A549 (cell line): ENCODE measurements at regions not wholly inside any gene's neighbourhood (a gene's known extent, or its start where the extent isn't known, plus 50 kb on each side); places are given as distances from the start of the nearest gene placed in this dataset.

Source experiments
- ATAC-seq, 2 experiments: fragments of 200-7000 bp in 1 of 2; fragments of >200 bp in 1 of 2; cut with Nextera tagmentation in 1 of 2; cut with Tn5 transposase in 1 of 2; 3 replicates each; pipeline versions ENCODE4 v1.8.0 to v1.9.1; 2018 to 2020; ENCODE audit warnings: mild to moderate bottlenecking in 1 of 2, moderate library complexity in 1 of 2
- CTCF ChIA-PET: fragments of 300-600 bp; sonication (Branson Sonifier 250); formaldehyde crosslinking; extraction: SDS; loops from one replicate; lab custom pipeline; 2021; ENCODE audit warnings: antibody characterized with exemption, inconsistent platforms; lab: Yijun Ruan, JAX
- POLR2A ChIA-PET: fragments of 350-600 bp; formaldehyde crosslinking; extraction: SDS; loops from one replicate; lab custom pipeline; 2021; ENCODE audit warnings: antibody characterized with exemption, inconsistent platforms; lab: Yijun Ruan, JAX
- DNase-seq, 2 experiments: peaks; one replicate each; pipeline versions ENCODE4 v3.0.0 to v3.0.0-alpha.2; 2011 to 2016; ENCODE audit warnings: low read depth in 1 of 2, low spot score in 1 of 2
- FAIRE-seq: peaks from 2 replicates; lab custom pipeline; 2011; peaks lifted over from hg19 to GRCh38; lab: Jason Lieb, UNC
- H3K27ac ChIP-seq, 2 experiments: fragments of >200 bp; sonication (Bioruptor Twin); formaldehyde crosslinking; 3 replicates each; pipeline ENCODE4 v1.5.1; 2016 to 2017
- H3K4me1 ChIP-seq: fragments of >200 bp; sonication (Bioruptor Twin); formaldehyde crosslinking; 3 replicates; pipeline ENCODE4 v1.6.1; 2016
- H3K4me2 ChIP-seq: fragments of >200 bp; sonication (Bioruptor Twin); formaldehyde crosslinking; 3 replicates; pipeline ENCODE4 v1.6.1; 2016
- H3K4me3 ChIP-seq: fragments of >200 bp; sonication (Bioruptor Twin); formaldehyde crosslinking; 3 replicates; pipeline ENCODE4 v1.5.1; 2016
- H3K9me3 ChIP-seq: fragments of >200 bp; sonication (Bioruptor Twin); formaldehyde crosslinking; 3 replicates; pipeline ENCODE4 v1.6.1; 2016
- BHLHE40 ChIP-seq: IDR thresholded peaks from 2 replicates; pipeline ENCODE4 v1.6.1; 2012; ENCODE audit warnings: low read depth, low read length, inconsistent platforms
- CBX2 ChIP-seq: fragments of 200-600 bp; sonication (generic); IDR thresholded peaks from 2 replicates; pipeline ENCODE4 v1.6.1; 2016; ENCODE audit warnings: low read depth, mild to moderate bottlenecking, borderline replicate concordance
- E2F6 ChIP-seq: IDR thresholded peaks from 2 replicates; pipeline ENCODE4 v1.6.1; 2012; ENCODE audit warnings: low read depth, borderline replicate concordance
- EHF ChIP-seq: fragments of 250-450 bp; sonication (Bioruptor Pico); IDR thresholded peaks from 2 replicates; pipeline ENCODE4 v1.5.0; 2020; ENCODE audit warnings: mild to moderate bottlenecking
- ELK1 ChIP-seq: fragments of 150-350 bp; IDR thresholded peaks from 2 replicates; pipeline ENCODE4 v1.6.1; 2014; ENCODE audit warnings: low read depth, mild to moderate bottlenecking, low read length
- FOSB ChIP-seq: fragments of 250-450 bp; sonication (Bioruptor Pico); IDR thresholded peaks from 2 replicates; pipeline ENCODE4 v1.5.0; 2020; ENCODE audit warnings: mild to moderate bottlenecking, moderate library complexity
- GATA3 ChIP-seq: IDR thresholded peaks from 2 replicates; pipeline ENCODE4 v1.6.1; 2012; ENCODE audit warnings: borderline replicate concordance
- HDAC2 ChIP-seq: fragments of 200-600 bp; sonication (generic); IDR thresholded peaks from 2 replicates; pipeline ENCODE4 v1.6.1; 2016
- HES2 ChIP-seq: fragments of >200 bp; sonication (Bioruptor Twin); formaldehyde crosslinking; IDR thresholded peaks from 2 replicates; pipeline ENCODE4 v1.6.1; 2016
- HOXB13 ChIP-seq: fragments of 250-450 bp; sonication (Bioruptor Pico); IDR thresholded peaks from 2 replicates; pipeline ENCODE4 v1.5.0; 2020; ENCODE audit warnings: low read depth, mild to moderate bottlenecking, moderate library complexity
- JUN ChIP-seq, 2 experiments: fragments of >200 bp; sonication (Bioruptor Twin); formaldehyde crosslinking; IDR thresholded peaks; 2 replicates in 1 of 2; 3 replicates in 1 of 2; pipeline ENCODE4 v1.6.1; 2016 to 2017
- JUNB ChIP-seq: fragments of >200 bp; sonication (Bioruptor Twin); formaldehyde crosslinking; IDR thresholded peaks from 2 replicates; pipeline ENCODE4 v1.6.1; 2016
- KDM1A ChIP-seq: fragments of 200-600 bp; sonication (generic); IDR thresholded peaks from 2 replicates; pipeline ENCODE4 v1.6.1; 2016; ENCODE audit warnings: low read depth, mild to moderate bottlenecking
- MAFK ChIP-seq: fragments of 450-650 bp; IDR thresholded peaks from 2 replicates; pipeline ENCODE4 v1.6.1; 2014; ENCODE audit not compliant: partially characterized antibody
- MAX ChIP-seq: IDR thresholded peaks from 2 replicates; pipeline ENCODE4 v1.6.1; 2012
- MAZ ChIP-seq: fragments of 150-350 bp; IDR thresholded peaks from 2 replicates; pipeline ENCODE4 v1.6.1; 2014; ENCODE audit warnings: antibody characterized with exemption, low read depth, low read length, borderline replicate concordance
- PBX3 ChIP-seq: IDR thresholded peaks from 2 replicates; pipeline ENCODE4 v1.6.1; 2012
- POLR2AphosphoS2 ChIP-seq: conservative IDR thresholded peaks from 2 replicates; pipeline ENCODE4 v1.6.1; 2012; ENCODE audit warnings: low read length, improper control_type of control experiment, inconsistent platforms
- RAD21 ChIP-seq, 2 experiments: fragments of >200 bp in 1 of 2; sonication (Bioruptor Twin) in 1 of 2; formaldehyde crosslinking in 1 of 2; IDR thresholded peaks in 1 of 2; conservative IDR thresholded peaks in 1 of 2; 2 replicates in 1 of 2; 3 replicates in 1 of 2; pipeline ENCODE4 v1.6.1; 2012 to 2018; ENCODE audit warnings: inconsistent platforms in 1 of 2
- SMC3 ChIP-seq: fragments of >200 bp; sonication (Bioruptor Twin); formaldehyde crosslinking; IDR thresholded peaks from 3 replicates; pipeline ENCODE4 v1.6.1; 2018; ENCODE audit warnings: inconsistent platforms
- TFCP2L1 ChIP-seq: fragments of 250-450 bp; sonication (Bioruptor Pico); IDR thresholded peaks from 2 replicates; pipeline ENCODE4 v1.5.0; 2021; ENCODE audit warnings: mild to moderate bottlenecking
- TP53 ChIP-seq: fragments of 250-450 bp; sonication (Bioruptor Pico); IDR thresholded peaks from 2 replicates; pipeline ENCODE4 v1.5.0; 2021; ENCODE audit warnings: mild to moderate bottlenecking, moderate library complexity
- USF2 ChIP-seq: fragments of 450-650 bp; IDR thresholded peaks from 2 replicates; pipeline ENCODE4 v1.6.1; 2014; ENCODE audit warnings: antibody characterized with exemption
- ZSCAN20 ChIP-seq: fragments of 250-450 bp; sonication (Bioruptor Pico); IDR thresholded peaks from 2 replicates; pipeline ENCODE4 v1.8.0; 2022; ENCODE audit warnings: mild to moderate bottlenecking, moderate library complexity
- WGBS: methylation state at CpG from one replicate; pipeline ENCODE4 v1.1.6; 2017; ENCODE audit errors: missing lambda C conversion rate; 5-methylcytosine and 5-hydroxymethylcytosine counted together

- H3K4me2 ChIP-seq = no peak overlapping the region
- H3K27ac ChIP-seq = no peak overlapping the region
- H3K4me3 ChIP-seq = no peak overlapping the region
- ChIA-PET POLR2A (no interaction called here), CTCF (interaction anchor here (0.8 kb wide), 1 partner anchor 9 kb away, joined by 4 read pairs; no protein-coding TSS in a partner anchor)
- H3K4me1 ChIP-seq = peaks cover 9% of the 10 kb centered on the region
- 0 out of 3 replicates have a peak, but pooled peaks cover 3% of the 10 kb centered on the region for H3K9me3 ChIP-seq
- ATAC-seq = no peak
- 21% methylated on average over 2 of the region's 2 CpGs for WGBS
- TF ChIP-seq ELK1 = no peak
- no peak for TF ChIP-seq HES2
- TF ChIP-seq JUN (IDR thresholded peaks at IDR 0.05) = no peak
- no peak for TF ChIP-seq MAZ
- TF ChIP-seq USF2 = no peak
- no peak for TF ChIP-seq PBX3
- no peak for TF ChIP-seq JUNB
- TF ChIP-seq SMC3 = no peak
- TF ChIP-seq ZSCAN20 (CRISPR knock-in tag) = no peak
- TF ChIP-seq POLR2AphosphoS2 = no peak
- no peak for FAIRE-seq
- no peak for DNase-seq
These were observed 299.1 kb upstream of the ROPN1 start for GRCh38 chr3:124291008-124291407.

- WGBS = 36% methylated on average over 4 of the region's 4 CpGs
- H3K4me3 ChIP-seq = no peak overlapping the region
- ChIA-PET CTCF (interaction anchor here (2.5 kb wide), 1 partner anchor 26 kb away, joined by 8 read pairs; no protein-coding TSS in a partner anchor), POLR2A (no interaction called here)
- ATAC-seq (peak; percentile 27 to 30; a peak in 1 of 6 replicates), DNase-seq (peak in 1 of 2 experiments; percentile 23), FAIRE-seq (no peak)
- no peak overlapping the region for H3K27ac ChIP-seq
- TF ChIP-seq FOSB (CRISPR knock-in tag) (no peak), GATA3 (no peak), TFCP2L1 (CRISPR knock-in tag) (no peak), RAD21 (conservative IDR thresholded peaks at IDR 0.05 in 1 of 2, IDR thresholded peaks at IDR 0.05 in 1 of 2) (no peak), JUNB (no peak)
- 0 out of 3 replicates have a peak overlapping the region, but pooled peaks have one; percentile 12 for H3K4me2 ChIP-seq
- H3K9me3 ChIP-seq = 0 out of 3 replicates have a peak, but pooled peaks cover 3% of the 10 kb centered on the region
- peaks cover 9% of the 10 kb centered on the region for H3K4me1 ChIP-seq
These were observed 300.4 kb upstream of the ROPN1 start for GRCh38 chr3:124292329-124292728.

GRCh38 chr3:124293584-124293983 is 301.7 kb upstream of the ROPN1 start:
- DNase-seq = no peak
- peaks cover 9% of the 10 kb centered on the region for H3K4me1 ChIP-seq
- no peak for ATAC-seq
- no peak overlapping the region for H3K4me2 ChIP-seq
- no peak for FAIRE-seq
- TF ChIP-seq FOSB (CRISPR knock-in tag) (no peak), SMC3 (no peak), E2F6 (no peak), CBX2 (no peak), KDM1A (no peak), MAFK (no peak), TP53 (CRISPR knock-in tag) (no peak), HDAC2 (no peak), EHF (CRISPR knock-in tag) (no peak), HOXB13 (CRISPR knock-in tag) (no peak), MAX (no peak), BHLHE40 (no peak), HES2 (no peak)
- WGBS = 8% methylated on average over 2 of the region's 2 CpGs
- ChIA-PET CTCF (interaction anchor here (1.2 to 2.5 kb wide), 3 partner anchors 12 to 25 kb away, joined by 3 to 8 read pairs (median 4); no protein-coding TSS in a partner anchor), POLR2A (no interaction called here)
- H3K27ac ChIP-seq = no peak overlapping the region
- H3K9me3 ChIP-seq = 0 out of 3 replicates have a peak, but pooled peaks cover 2% of the 10 kb centered on the region
- no peak overlapping the region for H3K4me3 ChIP-seq
